Mammary epithelial cell (primary cell): ENCODE measurements at regions not wholly inside any gene's neighbourhood (a gene's known extent, or its start where the extent isn't known, plus 50 kb on each side); places are given as distances from the start of the nearest gene placed in this dataset.

Experiments
- EZH2 ChIP-seq: IDR thresholded peaks from 2 replicates; pipeline ENCODE4 v1.6.1; 2012; ENCODE audit warnings: low read length, inconsistent platforms, borderline replicate concordance
- TF ChIP-seq, protein P1 (sequence below), 2 donors: IDR thresholded peaks in 1 of 2; conservative IDR thresholded peaks in 1 of 2; 2 replicates each; pipeline ENCODE4 v1.5.1; 2011 to 2012; ENCODE audit warnings: inconsistent platforms in 2 of 2, low read length in 2 of 2, mild to moderate bottlenecking in 2 of 2, control low read depth in 1 of 2, low read depth in 1 of 2; ENCODE audit not compliant: insufficient read depth in 1 of 2; ENCODE audit errors: extremely low read depth in 1 of 2

DNA sequence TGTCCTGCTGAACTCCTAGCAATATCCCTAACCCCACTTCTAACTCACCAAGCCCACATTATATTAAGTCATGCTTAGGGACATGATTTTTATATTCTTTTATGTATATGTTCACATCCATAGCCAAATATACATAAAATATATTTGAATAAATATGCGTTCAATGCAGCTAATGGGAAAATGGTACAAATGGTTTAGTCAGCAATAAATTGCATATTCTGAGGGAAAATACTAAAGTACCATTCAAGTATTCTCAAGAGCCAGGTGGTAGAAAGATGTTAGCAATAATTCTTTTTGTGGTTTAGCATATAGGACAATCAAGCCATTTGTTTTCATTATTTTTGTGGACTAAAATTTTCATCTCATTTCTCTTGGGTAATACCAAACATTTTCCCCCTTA lies 306.0 kb downstream of the TDRD15 start:
- TF ChIP-seq, protein P1, sequence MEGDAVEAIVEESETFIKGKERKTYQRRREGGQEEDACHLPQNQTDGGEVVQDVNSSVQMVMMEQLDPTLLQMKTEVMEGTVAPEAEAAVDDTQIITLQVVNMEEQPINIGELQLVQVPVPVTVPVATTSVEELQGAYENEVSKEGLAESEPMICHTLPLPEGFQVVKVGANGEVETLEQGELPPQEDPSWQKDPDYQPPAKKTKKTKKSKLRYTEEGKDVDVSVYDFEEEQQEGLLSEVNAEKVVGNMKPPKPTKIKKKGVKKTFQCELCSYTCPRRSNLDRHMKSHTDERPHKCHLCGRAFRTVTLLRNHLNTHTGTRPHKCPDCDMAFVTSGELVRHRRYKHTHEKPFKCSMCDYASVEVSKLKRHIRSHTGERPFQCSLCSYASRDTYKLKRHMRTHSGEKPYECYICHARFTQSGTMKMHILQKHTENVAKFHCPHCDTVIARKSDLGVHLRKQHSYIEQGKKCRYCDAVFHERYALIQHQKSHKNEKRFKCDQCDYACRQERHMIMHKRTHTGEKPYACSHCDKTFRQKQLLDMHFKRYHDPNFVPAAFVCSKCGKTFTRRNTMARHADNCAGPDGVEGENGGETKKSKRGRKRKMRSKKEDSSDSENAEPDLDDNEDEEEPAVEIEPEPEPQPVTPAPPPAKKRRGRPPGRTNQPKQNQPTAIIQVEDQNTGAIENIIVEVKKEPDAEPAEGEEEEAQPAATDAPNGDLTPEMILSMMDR (conservative IDR thresholded peaks at IDR 0.05 in 1 of 2, IDR thresholded peaks at IDR 0.05 in 1 of 2; ENCODE audit: extremely low read depth in 1 of 2, insufficient read depth in 1 of 2, low read depth in 1 of 2, low read length in 2 of 2) = no peak
- no peak for TF ChIP-seq EZH2
